WTC11 (cell line): ENCODE measurements at regions not wholly inside any gene's neighbourhood (a gene's known extent, or its start where the extent isn't known, plus 50 kb on each side); places are given as distances from the start of the nearest gene placed in this dataset.

Experiments
- ATAC-seq: fragments of 200-7000 bp; cut with Tn5 transposase; 2 replicates; pipeline ENCODE4 v1.10.0; 2021; ENCODE audit warnings: mild to moderate bottlenecking, moderate library complexity
- CTCF ChIA-PET: fragments of 300-600 bp; sonication (Branson Sonifier 250); formaldehyde crosslinking; loops from one replicate; lab custom pipeline; 2021; ENCODE audit warnings: antibody characterized with exemption; lab: Charles Lee
- POLR2A ChIA-PET: fragments of 350-600 bp; sonication (Branson Sonifier 250); formaldehyde crosslinking; loops from one replicate; lab custom pipeline; 2021; ENCODE audit warnings: antibody characterized with exemption; lab: Charles Lee
- DNase-seq: peaks from one replicate; pipeline ENCODE4 v3.0.0; 2021; ENCODE audit warnings: low spot score
- H3K27ac Mint-ChIP-seq: 2 replicates; pipeline ENCODE4 v1.8.0; 2021; ENCODE audit warnings: mixed read lengths
- H3K27me3 Mint-ChIP-seq: 2 replicates; pipeline ENCODE4 v1.8.0; 2021; ENCODE audit warnings: low read depth, mild to moderate bottlenecking, moderate library complexity, mixed read lengths
- H3K36me3 Mint-ChIP-seq: 2 replicates; pipeline ENCODE4 v1.8.0; 2021; ENCODE audit warnings: mixed read lengths
- H3K4me1 Mint-ChIP-seq: 2 replicates; pipeline ENCODE4 v1.8.0; 2022; ENCODE audit warnings: mixed read lengths
- H3K4me3 Mint-ChIP-seq: 2 replicates; pipeline ENCODE4 v1.8.0; 2021; ENCODE audit warnings: mild to moderate bottlenecking, moderate library complexity, mixed read lengths
- H3K9me3 Mint-ChIP-seq: 2 replicates; pipeline ENCODE4 v1.8.0; 2021; ENCODE audit warnings: mixed read lengths
- E2F1 ChIP-seq: sonication (generic); formaldehyde crosslinking; IDR thresholded peaks from 2 replicates; pipeline ENCODE4 v1.8.0; 2022; ENCODE audit warnings: mild to moderate bottlenecking, missing genetic modification reagents
- EMX1 ChIP-seq: fragments of 250-450 bp; sonication (Bioruptor Pico); IDR thresholded peaks from 2 replicates; pipeline ENCODE4 v1.8.0; 2021; ENCODE audit warnings: mild to moderate bottlenecking
- JUN ChIP-seq: sonication (generic); formaldehyde crosslinking; IDR thresholded peaks from 2 replicates; pipeline ENCODE4 v1.8.0; 2023; ENCODE audit warnings: mild to moderate bottlenecking, missing genetic modification reagents
- NFATC4 ChIP-seq: fragments of 250-450 bp; sonication (Bioruptor Pico); IDR thresholded peaks from 2 replicates; pipeline ENCODE4 v1.9.0; 2021; ENCODE audit warnings: mild to moderate bottlenecking
- NFYB ChIP-seq: sonication (generic); formaldehyde crosslinking; conservative IDR thresholded peaks from 2 replicates; pipeline ENCODE4 v1.8.0; 2022; ENCODE audit warnings: low read depth, missing genetic modification reagents
- PRDM15 ChIP-seq: sonication (generic); formaldehyde crosslinking; IDR thresholded peaks from 2 replicates; pipeline ENCODE4 v1.8.0; 2022; ENCODE audit warnings: missing genetic modification reagents
- PREB ChIP-seq: sonication (generic); formaldehyde crosslinking; IDR thresholded peaks from 2 replicates; pipeline ENCODE4 v1.8.1; 2022; ENCODE audit warnings: mild to moderate bottlenecking, missing genetic modification reagents, moderate library complexity, borderline replicate concordance
- RELA ChIP-seq: sonication (generic); formaldehyde crosslinking; IDR thresholded peaks from 2 replicates; pipeline ENCODE4 v1.8.1; 2022; ENCODE audit warnings: missing genetic modification reagents, mild to moderate bottlenecking, borderline replicate concordance
- RORB ChIP-seq: fragments of 250-450 bp; sonication (Bioruptor Pico); IDR thresholded peaks from 2 replicates; pipeline ENCODE4 v1.9.0; 2021; ENCODE audit warnings: mild to moderate bottlenecking
- SMAD3 ChIP-seq: sonication (generic); formaldehyde crosslinking; IDR thresholded peaks from 2 replicates; pipeline ENCODE4 v1.8.0; 2022; ENCODE audit warnings: missing genetic modification reagents, mild to moderate bottlenecking, borderline replicate concordance
- USF1 ChIP-seq: sonication (generic); formaldehyde crosslinking; IDR thresholded peaks from 2 replicates; pipeline ENCODE4 v1.8.0; 2022; ENCODE audit warnings: mild to moderate bottlenecking, missing genetic modification reagents
- ZNF219 ChIP-seq: sonication (generic); formaldehyde crosslinking; IDR thresholded peaks from 2 replicates; pipeline ENCODE4 v1.8.0; 2023; ENCODE audit warnings: missing genetic modification reagents, mild to moderate bottlenecking, borderline replicate concordance
- ZNF232 ChIP-seq: sonication (generic); formaldehyde crosslinking; IDR thresholded peaks from 2 replicates; pipeline ENCODE4 v1.8.0; 2022; ENCODE audit warnings: mild to moderate bottlenecking, missing genetic modification reagents
- TF ChIP-seq, protein P1 (sequence below): sonication (generic); formaldehyde crosslinking; IDR thresholded peaks from 2 replicates; pipeline ENCODE4 v1.8.1; 2023; ENCODE audit warnings: mild to moderate bottlenecking, missing genetic modification reagents, borderline replicate concordance
- TF ChIP-seq, protein P2 (sequence below): sonication (generic); formaldehyde crosslinking; IDR thresholded peaks from 2 replicates; pipeline ENCODE4 v1.8.0; 2022; ENCODE audit warnings: mild to moderate bottlenecking, missing genetic modification reagents
- TF ChIP-seq, protein P3 (sequence below): sonication (generic); formaldehyde crosslinking; IDR thresholded peaks from 2 replicates; pipeline ENCODE4 v1.8.1; 2023; ENCODE audit warnings: mild to moderate bottlenecking, missing genetic modification reagents, moderate library complexity
- TF ChIP-seq, protein P4 (sequence below): sonication (generic); formaldehyde crosslinking; IDR thresholded peaks from 2 replicates; pipeline ENCODE4 v1.8.0; 2023; ENCODE audit warnings: missing genetic modification reagents

DNA sequence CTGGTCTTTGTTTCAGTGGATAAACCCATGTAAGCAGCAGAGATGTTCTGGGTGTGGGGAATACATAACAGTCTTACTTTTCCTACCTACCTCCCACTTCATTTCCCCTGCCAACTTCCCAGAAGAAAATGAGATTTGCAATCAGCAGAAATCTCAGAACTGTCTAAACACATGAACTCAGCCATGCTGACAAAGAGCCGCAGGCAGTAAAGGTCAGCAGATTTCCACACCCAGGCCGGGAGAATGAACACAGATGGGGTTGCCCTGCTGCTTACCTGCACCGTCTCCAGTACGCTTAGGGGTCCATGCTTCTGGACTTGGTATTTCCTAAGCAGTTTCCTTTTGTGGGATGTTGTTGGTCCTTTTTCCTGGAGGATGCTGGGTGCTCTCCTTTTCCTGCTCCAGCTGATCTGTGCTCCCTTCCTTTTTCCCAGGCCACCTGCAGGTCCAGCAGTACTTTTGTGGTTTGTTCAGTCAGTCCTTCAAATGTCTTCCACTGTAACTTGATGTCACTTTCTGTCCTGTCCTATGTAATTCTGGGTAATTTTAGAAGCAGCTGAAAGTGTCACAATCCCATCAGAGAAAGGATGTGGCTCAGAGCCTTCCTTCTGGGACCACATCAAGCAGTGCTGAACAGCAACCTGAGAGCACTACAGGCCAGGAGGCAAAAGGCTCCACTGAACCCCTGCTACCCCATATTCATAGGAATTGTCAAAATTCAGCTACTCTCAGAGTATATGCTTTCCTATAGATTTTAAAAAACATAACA lies 129.0 kb downstream of the CEP57L1 start:
- Mint-ChIP-seq H3K9me3 (no peaks in the 10 kb centered on the region), H3K27ac (no peak overlapping the region), H3K4me3 (no peak overlapping the region), H3K4me1 (peaks cover 8% of the 10 kb centered on the region), H3K36me3 (no peaks in the 10 kb centered on the region), H3K27me3 (no peaks in the 10 kb centered on the region)
- POLR2A ChIA-PET = no interaction called here
- ATAC-seq (no peak), DNase-seq (no peak)
- CTCF ChIA-PET = no interaction called here
- TF ChIP-seq, protein P1, sequence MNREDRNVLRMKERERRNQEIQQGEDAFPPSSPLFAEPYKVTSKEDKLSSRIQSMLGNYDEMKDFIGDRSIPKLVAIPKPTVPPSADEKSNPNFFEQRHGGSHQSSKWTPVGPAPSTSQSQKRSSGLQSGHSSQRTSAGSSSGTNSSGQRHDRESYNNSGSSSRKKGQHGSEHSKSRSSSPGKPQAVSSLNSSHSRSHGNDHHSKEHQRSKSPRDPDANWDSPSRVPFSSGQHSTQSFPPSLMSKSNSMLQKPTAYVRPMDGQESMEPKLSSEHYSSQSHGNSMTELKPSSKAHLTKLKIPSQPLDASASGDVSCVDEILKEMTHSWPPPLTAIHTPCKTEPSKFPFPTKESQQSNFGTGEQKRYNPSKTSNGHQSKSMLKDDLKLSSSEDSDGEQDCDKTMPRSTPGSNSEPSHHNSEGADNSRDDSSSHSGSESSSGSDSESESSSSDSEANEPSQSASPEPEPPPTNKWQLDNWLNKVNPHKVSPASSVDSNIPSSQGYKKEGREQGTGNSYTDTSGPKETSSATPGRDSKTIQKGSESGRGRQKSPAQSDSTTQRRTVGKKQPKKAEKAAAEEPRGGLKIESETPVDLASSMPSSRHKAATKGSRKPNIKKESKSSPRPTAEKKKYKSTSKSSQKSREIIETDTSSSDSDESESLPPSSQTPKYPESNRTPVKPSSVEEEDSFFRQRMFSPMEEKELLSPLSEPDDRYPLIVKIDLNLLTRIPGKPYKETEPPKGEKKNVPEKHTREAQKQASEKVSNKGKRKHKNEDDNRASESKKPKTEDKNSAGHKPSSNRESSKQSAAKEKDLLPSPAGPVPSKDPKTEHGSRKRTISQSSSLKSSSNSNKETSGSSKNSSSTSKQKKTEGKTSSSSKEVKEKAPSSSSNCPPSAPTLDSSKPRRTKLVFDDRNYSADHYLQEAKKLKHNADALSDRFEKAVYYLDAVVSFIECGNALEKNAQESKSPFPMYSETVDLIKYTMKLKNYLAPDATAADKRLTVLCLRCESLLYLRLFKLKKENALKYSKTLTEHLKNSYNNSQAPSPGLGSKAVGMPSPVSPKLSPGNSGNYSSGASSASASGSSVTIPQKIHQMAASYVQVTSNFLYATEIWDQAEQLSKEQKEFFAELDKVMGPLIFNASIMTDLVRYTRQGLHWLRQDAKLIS = no peak
- TF ChIP-seq SMAD3 (CRISPR knock-in tag) = no peak
- TF ChIP-seq RORB (CRISPR knock-in tag) = no peak
- TF ChIP-seq EMX1 = no peak
- TF ChIP-seq RELA (CRISPR knock-in tag) = no peak
- TF ChIP-seq E2F1 (CRISPR knock-in tag) = no peak
- TF ChIP-seq USF1 (CRISPR knock-in tag) = no peak
- TF ChIP-seq, protein P2, sequence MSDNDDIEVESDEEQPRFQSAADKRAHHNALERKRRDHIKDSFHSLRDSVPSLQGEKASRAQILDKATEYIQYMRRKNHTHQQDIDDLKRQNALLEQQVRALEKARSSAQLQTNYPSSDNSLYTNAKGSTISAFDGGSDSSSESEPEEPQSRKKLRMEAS (CRISPR knock-in tag) = no peak
- no peak for TF ChIP-seq ZNF219 (CRISPR knock-in tag)
- no peak for TF ChIP-seq NFATC4 (CRISPR knock-in tag)
- TF ChIP-seq PREB (CRISPR knock-in tag) = no peak

DNA sequence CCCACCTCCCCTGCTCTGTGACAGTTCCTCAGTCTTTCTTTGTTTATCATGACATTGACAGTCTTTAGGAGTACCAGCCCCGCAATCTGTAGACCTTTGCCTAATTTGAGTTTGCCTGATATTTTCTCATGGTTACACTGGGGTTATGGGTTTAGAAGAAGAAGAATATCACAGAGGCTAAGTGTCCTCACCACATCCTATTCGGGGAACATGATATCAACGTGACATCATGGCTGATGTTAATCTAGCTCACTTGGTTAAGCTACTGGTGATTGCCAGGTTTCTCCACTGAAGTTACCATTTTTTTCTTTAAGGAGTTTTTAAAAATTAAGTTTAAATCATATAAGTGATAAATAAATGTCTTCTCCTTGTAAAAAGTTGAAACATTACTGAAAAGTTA lies 127.5 kb downstream of the CEP57L1 start:
- POLR2A ChIA-PET = interaction anchor here (0.5 kb wide), 1 partner anchor 126 kb away, joined by 7 read pairs; no protein-coding TSS in a partner anchor
- Mint-ChIP-seq H3K4me3 (no peak overlapping the region), H3K9me3 (no peaks in the 10 kb centered on the region), H3K36me3 (no peaks in the 10 kb centered on the region), H3K27me3 (no peaks in the 10 kb centered on the region), H3K27ac (no peak overlapping the region), H3K4me1 (peaks cover 8% of the 10 kb centered on the region)
- no peak for TF ChIP-seq NFYB (CRISPR knock-in tag)
- CTCF ChIA-PET = no interaction called here
- no peak for ATAC-seq
- DNase-seq = no peak

GRCh38 chr6:109221543-109222195 lies 126.4 kb downstream of the CEP57L1 start:
- CTCF ChIA-PET = no interaction called here
- peaks cover 8% of the 10 kb centered on the region for H3K4me1 Mint-ChIP-seq

More at GRCh38 chr6:109221543-109222195, 126.4 kb downstream of the CEP57L1 start:
- H3K9me3 Mint-ChIP-seq = no peaks in the 10 kb centered on the region
- no peaks in the 10 kb centered on the region for H3K27me3 Mint-ChIP-seq
- POLR2A ChIA-PET = no interaction called here
- DNase-seq (no peak), ATAC-seq (no peak)
- no peaks in the 10 kb centered on the region for H3K36me3 Mint-ChIP-seq
- no peak overlapping the region for H3K27ac Mint-ChIP-seq
- TF ChIP-seq, protein P3, sequence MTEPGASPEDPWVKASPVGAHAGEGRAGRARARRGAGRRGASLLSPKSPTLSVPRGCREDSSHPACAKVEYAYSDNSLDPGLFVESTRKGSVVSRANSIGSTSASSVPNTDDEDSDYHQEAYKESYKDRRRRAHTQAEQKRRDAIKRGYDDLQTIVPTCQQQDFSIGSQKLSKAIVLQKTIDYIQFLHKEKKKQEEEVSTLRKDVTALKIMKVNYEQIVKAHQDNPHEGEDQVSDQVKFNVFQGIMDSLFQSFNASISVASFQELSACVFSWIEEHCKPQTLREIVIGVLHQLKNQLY = no peak
- TF ChIP-seq, protein P4, sequence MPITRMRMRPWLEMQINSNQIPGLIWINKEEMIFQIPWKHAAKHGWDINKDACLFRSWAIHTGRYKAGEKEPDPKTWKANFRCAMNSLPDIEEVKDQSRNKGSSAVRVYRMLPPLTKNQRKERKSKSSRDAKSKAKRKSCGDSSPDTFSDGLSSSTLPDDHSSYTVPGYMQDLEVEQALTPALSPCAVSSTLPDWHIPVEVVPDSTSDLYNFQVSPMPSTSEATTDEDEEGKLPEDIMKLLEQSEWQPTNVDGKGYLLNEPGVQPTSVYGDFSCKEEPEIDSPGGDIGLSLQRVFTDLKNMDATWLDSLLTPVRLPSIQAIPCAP (CRISPR knock-in tag) = no peak
- TF ChIP-seq PRDM15 (CRISPR knock-in tag) (no peak), JUN (CRISPR knock-in tag) (no peak), ZNF232 (CRISPR knock-in tag) (no peak)
- H3K4me3 Mint-ChIP-seq = no peak overlapping the region
